Fibroblast of lung (primary cell): ENCODE measurements at regions not wholly inside any gene's neighbourhood (a gene's known extent, or its start where the extent isn't known, plus 50 kb on each side); places are given as distances from the start of the nearest gene placed in this dataset.

Source experiments
- DNase-seq, 2 donors: peaks; one replicate each; pipeline versions ENCODE4 v3.0.0 to v3.0.0-alpha.2; 2010; ENCODE audit warnings: low read depth in 2 of 2
- H2AFZ ChIP-seq: 2 replicates; pipeline ENCODE4 v1.5.1; 2012; ENCODE audit warnings: low read length, control low read depth, inconsistent platforms
- H3K27ac ChIP-seq: 2 replicates; pipeline ENCODE4 v1.5.1; 2011; ENCODE audit warnings: low read length, control low read depth; ENCODE audit not compliant: insufficient read depth
- H3K27me3 ChIP-seq: 2 replicates; pipeline ENCODE4 v1.5.1; 2011; ENCODE audit warnings: mild to moderate bottlenecking, low read length; ENCODE audit not compliant: control insufficient read depth, insufficient read depth
- H3K36me3 ChIP-seq: 2 replicates; pipeline ENCODE4 v1.5.1; 2011; ENCODE audit warnings: low read length; ENCODE audit not compliant: control insufficient read depth, insufficient read depth
- H3K4me1 ChIP-seq: 2 replicates; pipeline ENCODE4 v1.5.1; 2011; ENCODE audit warnings: low read length; ENCODE audit not compliant: control insufficient read depth, insufficient read depth; ENCODE audit errors: extremely low read depth
- H3K4me2 ChIP-seq: 2 replicates; pipeline ENCODE4 v1.5.1; 2011; ENCODE audit warnings: low read length, control low read depth; ENCODE audit not compliant: insufficient read depth; ENCODE audit errors: extremely low read depth
- H3K4me3 ChIP-seq, 4 experiments: fragments of 200-600 bp in 1 of 4; sonication (generic) in 1 of 4; replicated peaks in 1 of 4; 2 replicates each; pipeline ENCODE4 v1.5.1; 2011 to 2016; ENCODE audit warnings: low read length in 4 of 4, low read depth in 3 of 4, mild to moderate bottlenecking in 3 of 4, control low read depth in 2 of 4, inconsistent platforms in 1 of 4, mixed read lengths in 1 of 4; ENCODE audit not compliant: insufficient read depth in 1 of 4; ENCODE audit errors: control extremely low read depth in 1 of 4
- H3K79me2 ChIP-seq: 2 replicates; pipeline ENCODE4 v1.5.1; 2012; ENCODE audit warnings: mild to moderate bottlenecking, low read length, inconsistent platforms; ENCODE audit not compliant: control insufficient read depth, insufficient read depth
- H3K9ac ChIP-seq: 2 replicates; pipeline ENCODE4 v1.5.1; 2011; ENCODE audit warnings: mild to moderate bottlenecking, low read length, control low read depth; ENCODE audit not compliant: insufficient read depth
- H3K9me3 ChIP-seq: 2 replicates; pipeline ENCODE4 v1.5.1; 2012; ENCODE audit warnings: low read depth, low read length; ENCODE audit not compliant: control insufficient read depth, insufficient read depth
- H4K20me1 ChIP-seq: 2 replicates; pipeline ENCODE4 v1.5.1; 2011; ENCODE audit warnings: low read length; ENCODE audit not compliant: control insufficient read depth, insufficient read depth; ENCODE audit errors: extremely low read depth
- EZH2 ChIP-seq: IDR thresholded peaks from 2 replicates; pipeline ENCODE4 v1.5.1; 2012; ENCODE audit warnings: low read length, control low read depth, mild to moderate bottlenecking; ENCODE audit errors: missing control alignments
- TF ChIP-seq, protein P1 (sequence below), 2 donors: IDR thresholded peaks in 1 of 2; conservative IDR thresholded peaks in 1 of 2; 1 replicate in 1 of 2; 2 replicates in 1 of 2; pipeline ENCODE4 v1.5.1; 2011 to 2012; ENCODE audit warnings: low read length in 2 of 2, control low read depth in 1 of 2, inconsistent platforms in 1 of 2, low read depth in 1 of 2, mild to moderate bottlenecking in 1 of 2

DNA sequence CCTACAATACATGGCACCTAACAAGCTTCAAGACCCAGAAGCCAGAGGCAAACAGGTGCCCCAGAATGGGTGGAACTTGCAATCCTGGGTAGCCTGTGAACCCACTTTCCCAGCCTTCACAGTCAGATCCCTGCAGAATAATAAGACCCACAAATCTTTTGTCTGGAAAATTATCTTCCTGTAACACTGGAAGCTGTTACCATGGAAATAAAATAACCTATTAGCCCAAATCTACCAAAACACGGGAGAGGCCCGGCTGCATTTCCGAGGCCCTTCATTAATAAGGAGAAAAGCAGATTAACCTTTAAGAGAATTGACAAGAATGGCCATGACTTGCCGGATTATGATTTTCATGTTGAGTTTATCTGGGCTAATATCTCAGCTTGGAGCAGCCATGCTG is 256.1 kb upstream of the PROK2 start:
- TF ChIP-seq EZH2: no peak
- TF ChIP-seq, protein P1, sequence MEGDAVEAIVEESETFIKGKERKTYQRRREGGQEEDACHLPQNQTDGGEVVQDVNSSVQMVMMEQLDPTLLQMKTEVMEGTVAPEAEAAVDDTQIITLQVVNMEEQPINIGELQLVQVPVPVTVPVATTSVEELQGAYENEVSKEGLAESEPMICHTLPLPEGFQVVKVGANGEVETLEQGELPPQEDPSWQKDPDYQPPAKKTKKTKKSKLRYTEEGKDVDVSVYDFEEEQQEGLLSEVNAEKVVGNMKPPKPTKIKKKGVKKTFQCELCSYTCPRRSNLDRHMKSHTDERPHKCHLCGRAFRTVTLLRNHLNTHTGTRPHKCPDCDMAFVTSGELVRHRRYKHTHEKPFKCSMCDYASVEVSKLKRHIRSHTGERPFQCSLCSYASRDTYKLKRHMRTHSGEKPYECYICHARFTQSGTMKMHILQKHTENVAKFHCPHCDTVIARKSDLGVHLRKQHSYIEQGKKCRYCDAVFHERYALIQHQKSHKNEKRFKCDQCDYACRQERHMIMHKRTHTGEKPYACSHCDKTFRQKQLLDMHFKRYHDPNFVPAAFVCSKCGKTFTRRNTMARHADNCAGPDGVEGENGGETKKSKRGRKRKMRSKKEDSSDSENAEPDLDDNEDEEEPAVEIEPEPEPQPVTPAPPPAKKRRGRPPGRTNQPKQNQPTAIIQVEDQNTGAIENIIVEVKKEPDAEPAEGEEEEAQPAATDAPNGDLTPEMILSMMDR (conservative IDR thresholded peaks at IDR 0.05 in 1 of 2, IDR thresholded peaks at IDR 0.05 in 1 of 2; ENCODE audit: low read depth in 1 of 2, low read length in 2 of 2): no peak
- Histone ChIP-seq H3K4me1 (no peaks in the 10 kb centered on the region), H2AFZ (no peak overlapping the region), H3K79me2 (no peaks in the 10 kb centered on the region), H3K27me3 (peaks cover 2% of the 10 kb centered on the region), H4K20me1 (no peaks in the 10 kb centered on the region), H3K27ac (no peak overlapping the region), H3K9me3 (no peaks in the 10 kb centered on the region), H3K4me2 (no peak overlapping the region), H3K4me3 (no peak overlapping the region), H3K9ac (no peak overlapping the region), H3K36me3 (no peaks in the 10 kb centered on the region)
- DNase-seq: no peak

DNA sequence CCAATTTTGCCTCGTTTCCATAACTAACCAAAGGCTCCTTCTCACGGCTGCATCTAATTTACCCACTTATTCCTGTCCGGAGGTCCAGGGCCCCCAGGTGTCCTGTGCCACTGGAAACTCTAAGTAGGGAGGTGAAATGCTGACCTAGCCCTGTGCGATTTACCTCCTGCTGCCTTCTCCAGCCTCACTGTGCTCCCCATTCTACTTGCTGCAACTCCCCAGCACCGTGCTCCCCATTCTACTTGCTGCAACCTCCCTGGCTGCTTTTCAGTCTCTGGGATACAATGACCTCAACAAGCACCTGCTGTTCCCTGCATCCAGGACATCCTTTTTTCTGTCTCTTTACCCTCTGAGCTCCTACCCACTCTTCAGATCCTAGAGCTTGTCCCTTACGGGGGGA is 254.7 kb upstream of the PROK2 start:
- no peaks in the 10 kb centered on the region for H4K20me1 ChIP-seq
- TF ChIP-seq EZH2: no peak
- TF ChIP-seq, protein P1 (conservative IDR thresholded peaks at IDR 0.05 in 1 of 2, IDR thresholded peaks at IDR 0.05 in 1 of 2; ENCODE audit: low read depth in 1 of 2, low read length in 2 of 2): no peak
- no peak overlapping the region for H3K4me3 ChIP-seq
- H3K36me3 ChIP-seq: no peaks in the 10 kb centered on the region
- H3K4me2 ChIP-seq: no peak overlapping the region
- H3K27me3 ChIP-seq: peaks cover 2% of the 10 kb centered on the region
- H3K27ac ChIP-seq: no peak overlapping the region
- H3K79me2 ChIP-seq: no peaks in the 10 kb centered on the region
- no peak for DNase-seq
- no peak overlapping the region for H3K9ac ChIP-seq
- no peaks in the 10 kb centered on the region for H3K9me3 ChIP-seq
- H3K4me1 ChIP-seq: no peaks in the 10 kb centered on the region
- H2AFZ ChIP-seq: no peak overlapping the region

DNA sequence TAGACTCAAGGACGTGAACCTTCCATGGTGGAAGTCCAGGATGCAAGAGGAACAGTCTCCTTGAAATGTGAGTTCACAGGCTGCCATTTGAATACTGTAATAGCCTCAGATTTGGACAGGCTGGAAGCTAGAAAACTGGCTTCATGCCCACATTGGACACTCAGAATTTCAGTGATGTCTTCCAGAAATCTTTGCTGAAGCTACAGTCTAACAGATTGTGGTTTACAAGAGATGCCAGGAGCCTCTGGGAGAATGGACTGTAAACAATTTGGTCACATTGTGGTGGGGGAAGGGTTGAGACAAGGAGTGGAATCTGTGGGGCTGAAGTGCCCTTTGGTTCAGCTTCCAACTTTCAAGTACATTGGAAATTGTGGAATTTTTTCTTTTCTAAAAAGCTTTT is 252.0 kb upstream of the PROK2 start:
- no peak for TF ChIP-seq EZH2
- TF ChIP-seq, protein P1 (conservative IDR thresholded peaks at IDR 0.05 in 1 of 2, IDR thresholded peaks at IDR 0.05 in 1 of 2; ENCODE audit: low read depth in 1 of 2, low read length in 2 of 2): no peak
- H3K4me2 ChIP-seq: no peak overlapping the region

More for the DNA sequence above, 252.0 kb upstream of the PROK2 start:
- no peak overlapping the region for H3K9ac ChIP-seq
- no peaks in the 10 kb centered on the region for H3K4me1 ChIP-seq
- no peaks in the 10 kb centered on the region for H4K20me1 ChIP-seq
- peaks cover 2% of the 10 kb centered on the region for H3K27me3 ChIP-seq
- H3K27ac ChIP-seq: no peak overlapping the region
- H3K36me3 ChIP-seq: no peaks in the 10 kb centered on the region
- H3K4me3 ChIP-seq: no peak overlapping the region
- no peak overlapping the region for H2AFZ ChIP-seq
- no peaks in the 10 kb centered on the region for H3K79me2 ChIP-seq
- peak; percentile 41 to 66 for DNase-seq
- H3K9me3 ChIP-seq: no peaks in the 10 kb centered on the region
